Dermis blood vessel endothelial cell (primary cell): ENCODE measurements at regions not wholly inside any gene's neighbourhood (a gene's known extent, or its start where the extent isn't known, plus 50 kb on each side); places are given as distances from the start of the nearest gene placed in this dataset.

Experiments
- DNase-seq: peaks from one replicate; pipeline ENCODE4 v3.0.0; 2010

DNA sequence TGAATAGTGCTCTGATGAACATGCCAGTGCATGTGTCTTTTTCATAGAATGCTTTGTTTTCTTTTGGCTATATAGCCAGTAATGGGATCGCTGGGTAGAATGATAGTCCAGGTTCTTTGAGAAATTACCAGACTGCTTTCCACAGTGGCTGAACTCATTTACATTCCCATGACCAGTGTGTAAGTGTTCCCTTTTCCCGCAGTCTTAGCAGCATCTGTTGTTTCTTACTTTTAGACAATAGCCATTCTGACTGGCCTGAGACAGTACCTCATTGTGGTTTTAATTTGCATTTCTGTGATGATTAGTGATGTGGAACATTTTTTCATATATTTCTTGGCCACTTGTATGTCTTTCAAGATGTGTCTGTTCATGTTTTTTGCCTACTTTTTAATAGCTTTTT, 784.5 kb downstream of the USP25 start:
- DNase-seq, result no peak

DNA sequence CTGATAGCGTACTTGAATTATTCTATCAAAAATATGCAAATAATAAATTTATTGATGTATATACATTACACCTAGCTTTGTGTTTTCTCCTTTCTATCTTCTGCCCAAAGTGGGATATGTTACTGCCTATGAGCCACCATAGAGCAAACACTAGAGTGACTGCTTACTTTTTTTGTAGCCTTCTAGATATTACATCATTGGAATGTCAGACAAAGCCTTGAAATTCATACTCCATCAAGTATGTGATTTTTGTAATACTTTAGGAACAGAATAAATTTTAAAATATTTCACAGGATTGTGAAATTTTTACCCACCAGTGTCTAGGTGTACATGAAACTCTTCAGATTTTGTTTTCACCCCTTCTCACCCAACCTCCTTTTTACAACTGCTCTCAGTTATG, 787.6 kb downstream of the USP25 start:
- DNase-seq, result no peak

DNA sequence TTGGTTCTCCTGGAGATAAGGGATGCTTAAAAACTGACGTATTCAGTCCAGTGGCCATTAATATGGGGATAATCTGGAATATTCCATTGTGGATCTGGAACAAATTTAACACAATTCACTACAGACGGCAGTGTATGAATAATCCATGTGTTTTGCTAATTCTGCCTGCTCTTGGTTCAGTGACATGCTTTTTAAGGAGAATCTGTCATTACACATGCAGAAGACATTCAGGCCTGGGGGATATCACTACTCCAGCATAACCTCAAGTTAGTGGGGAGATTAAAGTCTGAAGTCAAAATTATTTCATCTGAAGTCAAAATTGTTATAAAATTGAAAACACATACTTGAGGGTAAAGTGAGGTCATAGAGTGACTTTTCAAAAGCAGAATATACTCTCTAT, 789.3 kb downstream of the USP25 start:
- no peak for DNase-seq

DNA sequence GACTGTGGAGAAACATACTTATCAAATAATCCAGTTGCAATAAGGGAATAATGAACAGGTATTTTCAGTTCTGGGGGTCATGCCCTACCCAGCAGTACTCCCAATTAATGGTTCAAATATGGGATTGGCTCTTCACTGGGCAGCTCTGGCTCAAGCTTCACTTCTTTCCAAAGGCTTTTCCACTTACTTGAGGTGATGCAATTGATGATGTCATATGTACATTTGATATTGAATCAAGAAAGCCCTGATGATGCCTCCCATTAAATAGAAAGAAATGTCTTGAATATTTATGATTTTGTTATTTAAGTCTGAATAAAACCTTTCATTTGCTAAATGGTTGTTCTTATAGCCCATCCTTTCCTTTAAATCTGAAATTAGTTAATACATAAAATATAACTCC, 789.9 kb downstream of the USP25 start:
- no peak for DNase-seq

DNA sequence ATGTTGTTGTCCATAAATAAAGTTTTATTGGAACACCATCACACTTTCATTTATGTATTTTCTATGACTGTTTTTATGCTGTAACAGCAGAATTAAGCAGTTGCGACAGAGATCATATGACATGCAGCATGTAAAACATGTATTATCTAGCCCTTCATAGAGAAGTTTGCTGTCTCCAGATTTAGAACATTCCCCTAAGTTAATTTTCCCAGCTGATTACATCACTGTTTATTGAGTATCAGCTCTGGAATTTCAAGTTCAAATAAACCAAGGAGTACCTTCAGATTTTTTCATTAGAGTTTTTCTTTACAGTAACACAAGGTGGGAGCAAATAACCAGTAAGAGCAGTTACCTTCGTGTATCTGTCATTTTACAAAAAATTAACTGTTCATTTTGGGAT, 792.8 kb downstream of the USP25 start:
- no peak for DNase-seq

DNA sequence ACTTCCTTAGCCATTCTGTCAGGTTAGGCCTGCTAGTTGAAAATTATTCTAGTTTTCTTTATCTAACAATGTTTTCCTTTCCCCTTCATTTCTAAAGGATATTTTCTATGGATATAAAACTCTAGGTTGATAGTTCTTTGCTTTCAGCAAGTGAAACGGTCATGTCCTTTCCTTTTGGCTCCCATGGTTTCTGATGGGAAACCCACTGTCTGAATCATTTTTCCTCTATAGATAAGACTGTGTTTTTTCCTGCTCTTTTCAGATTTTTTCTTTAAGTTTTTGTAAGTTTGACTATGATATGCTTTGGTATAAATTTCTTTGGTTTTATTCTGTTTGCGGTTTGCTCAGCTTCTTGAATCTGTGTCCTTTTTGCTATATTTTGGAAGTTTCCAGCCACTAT, 800.9 kb downstream of the USP25 start:
- DNase-seq, result peak; percentile 49

DNA sequence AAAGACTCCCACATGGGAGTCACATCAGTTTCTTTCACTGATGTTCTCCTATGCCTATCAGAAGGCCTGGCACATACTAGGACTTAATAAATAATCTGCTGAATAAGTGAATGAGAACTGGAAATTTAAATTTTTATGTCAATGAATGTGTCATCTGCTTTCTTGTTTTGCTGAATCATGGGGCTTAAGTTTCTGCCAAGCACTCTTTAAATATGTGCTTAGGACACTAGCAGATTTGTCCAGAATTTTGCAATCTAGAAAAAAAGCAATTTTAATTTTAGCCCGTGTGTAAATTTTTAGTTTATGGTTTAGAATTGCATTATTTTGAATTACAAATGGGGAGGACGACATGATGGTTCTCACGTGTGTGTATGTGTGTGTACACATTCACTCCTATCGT, 803.1 kb downstream of the USP25 start:
- DNase-seq, result no peak

DNA sequence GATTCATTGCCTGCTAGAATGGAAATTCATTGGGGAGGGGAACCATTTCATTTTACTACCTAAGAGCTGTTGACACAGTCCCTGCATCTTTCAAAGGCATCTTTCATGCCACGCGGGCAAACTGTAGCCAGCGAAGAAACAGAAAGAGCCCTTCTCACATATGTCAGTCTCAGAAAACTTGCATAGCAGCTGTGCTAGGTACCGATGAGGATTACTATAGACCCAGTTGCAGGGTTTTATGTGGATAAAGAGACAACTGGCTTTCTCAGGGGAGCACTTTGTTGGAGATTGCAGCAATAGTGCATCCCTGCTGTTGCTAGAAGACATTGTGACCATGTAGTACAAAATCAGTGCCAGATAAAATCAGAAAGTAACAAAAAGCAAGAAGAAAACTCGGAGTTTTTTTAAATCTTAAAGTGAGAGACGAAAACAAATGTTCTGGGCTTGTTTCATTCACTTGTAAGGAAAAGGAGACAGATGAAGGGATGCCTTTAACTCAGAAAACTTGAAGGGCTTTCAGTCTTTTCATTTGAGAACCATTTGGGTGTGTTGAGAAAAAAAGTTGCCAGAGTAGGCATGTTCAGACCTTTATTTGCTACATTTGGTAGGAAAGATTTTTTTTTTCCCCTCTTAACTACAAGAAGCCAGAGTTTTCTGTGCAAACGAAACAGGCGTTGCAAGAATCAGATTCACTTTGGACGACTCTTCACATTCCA, 804.1 kb downstream of the USP25 start:
- no peak for DNase-seq

DNA sequence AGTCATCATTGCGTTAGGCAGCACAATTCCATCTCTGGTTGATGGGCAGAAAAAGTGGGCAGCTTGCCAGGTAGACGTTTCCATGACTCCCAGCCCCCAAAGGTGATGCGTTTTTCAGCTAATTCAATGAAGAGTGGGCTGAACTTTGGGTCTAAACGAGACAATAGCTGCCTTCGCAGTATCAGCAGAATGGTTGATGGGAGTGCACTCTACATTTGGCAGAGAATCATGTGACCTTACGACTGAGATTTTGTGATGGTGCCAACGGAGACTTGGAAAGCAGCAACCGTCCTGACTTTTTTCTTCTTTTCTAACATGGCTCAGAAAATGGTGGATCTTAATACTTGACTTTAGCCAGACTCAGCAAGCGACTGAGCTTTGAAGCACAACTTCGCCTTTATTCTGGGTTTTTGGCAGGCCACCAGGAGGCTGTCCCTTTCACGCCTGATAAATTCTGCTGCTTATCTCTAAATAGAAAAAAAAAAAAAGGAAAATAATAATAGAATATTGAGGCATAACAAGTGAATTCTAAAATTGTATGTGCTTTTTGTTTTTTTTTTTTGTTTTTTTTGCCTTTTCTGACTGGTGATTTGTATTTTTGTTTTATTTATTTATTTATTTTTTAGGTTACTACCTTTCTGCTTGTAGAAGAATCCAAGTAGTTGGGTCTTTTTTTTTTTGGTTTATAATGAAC, 804.8 kb downstream of the USP25 start:
- DNase-seq, result peak; percentile 76

DNA sequence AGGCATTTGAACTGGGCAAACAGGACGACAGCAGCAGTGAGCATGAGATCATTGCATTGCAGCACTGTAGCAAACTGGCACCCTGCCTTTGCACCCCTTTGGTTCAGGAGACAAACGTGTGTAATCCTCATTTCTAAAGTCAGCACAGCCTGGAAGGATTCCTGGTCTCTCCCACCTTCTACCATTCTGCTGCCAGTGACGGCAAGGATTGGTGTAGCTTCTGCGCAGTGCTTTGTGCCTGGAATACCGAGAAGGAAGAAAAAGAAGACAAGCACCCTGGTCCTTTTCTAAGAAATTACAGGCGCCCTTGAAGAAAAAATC, 805.3 kb downstream of the USP25 start:
- DNase-seq, result peak; percentile 65

DNA sequence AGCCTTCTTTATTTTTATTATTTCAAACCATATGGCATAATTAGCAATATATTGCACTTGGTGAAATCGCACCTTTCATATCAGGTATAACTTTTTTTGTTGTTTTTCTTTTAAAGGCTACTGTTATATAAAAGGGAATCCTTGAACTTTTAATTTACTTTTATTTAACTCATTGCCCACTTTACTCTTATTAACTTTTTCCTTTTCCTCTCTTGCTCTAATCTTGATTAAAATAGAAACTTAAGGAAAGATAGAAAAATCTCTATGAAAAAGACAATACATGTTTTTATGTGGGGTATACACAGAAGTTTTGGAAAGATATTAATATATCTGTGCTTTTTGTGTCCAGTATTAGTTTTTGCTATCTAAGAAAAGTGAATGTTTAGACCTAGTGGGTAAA, 805.8 kb downstream of the USP25 start:
- DNase-seq, result no peak

DNA sequence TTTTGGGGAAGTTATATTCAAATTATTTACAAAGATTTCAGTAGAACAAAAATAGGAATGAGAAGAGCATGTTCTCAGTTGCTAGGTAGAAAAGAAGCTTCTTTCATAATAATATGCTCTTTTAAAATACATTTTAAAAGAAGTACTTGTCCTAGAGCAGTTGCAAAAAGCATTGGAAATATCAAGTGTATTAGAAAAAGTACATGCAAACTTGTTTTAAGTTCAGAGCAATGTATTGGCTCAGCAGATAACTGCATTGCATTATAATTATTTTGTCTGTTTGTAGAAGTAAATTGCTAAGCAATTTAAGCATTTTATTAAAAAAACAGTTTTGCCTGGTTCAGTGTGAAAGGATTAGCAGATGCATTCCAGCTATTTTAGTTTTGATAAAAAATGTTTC, 806.4 kb downstream of the USP25 start:
- no peak for DNase-seq

DNA sequence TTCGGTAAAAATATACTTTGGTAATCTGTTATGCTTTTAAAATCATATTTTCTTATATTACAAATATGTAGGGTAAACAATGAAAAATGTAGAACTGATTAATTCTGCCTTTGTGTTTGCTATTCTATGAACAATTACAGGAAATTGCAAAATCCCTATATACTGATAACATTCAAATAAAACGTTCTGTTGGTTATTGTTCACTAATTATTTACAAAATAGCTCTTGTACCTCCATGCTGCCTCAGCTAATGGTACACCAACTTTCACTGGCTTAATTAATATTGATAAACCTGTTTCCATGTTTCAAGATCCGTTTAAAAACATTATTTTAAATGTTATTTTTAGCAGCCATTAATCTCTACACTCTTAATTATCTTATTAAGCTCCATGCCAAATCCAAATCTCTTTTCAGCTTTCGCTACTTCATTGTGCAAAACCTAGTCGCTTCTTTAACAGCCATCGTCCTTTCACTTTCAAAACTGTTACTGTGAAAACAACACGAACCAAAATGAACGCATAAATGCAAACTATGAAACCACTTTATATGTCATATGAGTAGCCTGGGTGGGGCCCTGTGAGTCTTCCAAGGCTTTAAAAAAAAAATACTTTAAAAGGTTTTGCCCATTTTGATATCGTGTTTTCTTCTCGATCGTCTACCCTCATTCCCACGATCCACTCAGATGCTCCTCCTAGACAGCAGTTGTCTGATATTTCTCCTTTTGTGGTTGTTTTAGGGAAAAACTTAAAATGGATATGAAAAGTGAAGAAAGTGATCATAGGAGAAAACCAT, 807.1 kb downstream of the USP25 start:
- peak; percentile 64 for DNase-seq

DNA sequence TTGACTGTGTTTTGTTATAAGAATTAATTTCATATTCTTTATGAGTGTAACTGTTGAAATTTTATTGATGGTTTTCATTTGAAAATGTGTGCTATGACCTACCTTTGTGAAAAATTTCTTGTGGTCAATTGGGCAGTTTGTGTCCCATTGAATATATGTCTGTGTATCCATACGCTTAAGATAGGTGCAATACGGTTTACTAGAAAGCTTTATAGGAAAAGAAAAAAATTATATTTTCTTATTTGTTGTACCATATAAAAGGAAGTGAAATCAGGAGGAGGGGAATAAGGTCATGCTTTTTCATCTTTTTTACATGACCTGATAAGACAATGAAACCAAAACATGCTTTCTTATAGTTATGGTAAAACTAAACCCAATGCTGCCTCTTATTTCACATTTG, 807.7 kb downstream of the USP25 start:
- peak; percentile 26 for DNase-seq

DNA sequence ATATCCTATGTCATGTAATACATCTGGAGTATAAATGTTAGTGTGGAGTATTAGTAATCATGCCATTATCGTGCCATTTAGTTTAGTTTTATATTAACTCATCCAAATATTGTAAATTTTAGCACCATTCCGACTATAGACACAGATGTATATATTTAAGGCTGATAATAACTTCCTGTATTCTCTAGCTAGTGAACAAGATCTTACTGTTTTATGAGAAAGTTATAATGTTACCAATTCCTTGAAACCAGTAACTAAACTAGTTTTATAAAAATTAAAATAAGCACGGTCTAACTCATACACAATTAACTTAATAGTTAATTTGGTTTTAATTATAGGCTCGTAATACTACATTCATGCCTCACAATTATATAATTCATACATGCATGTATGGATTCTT, 808.6 kb downstream of the USP25 start:
- DNase-seq, result no peak

DNA sequence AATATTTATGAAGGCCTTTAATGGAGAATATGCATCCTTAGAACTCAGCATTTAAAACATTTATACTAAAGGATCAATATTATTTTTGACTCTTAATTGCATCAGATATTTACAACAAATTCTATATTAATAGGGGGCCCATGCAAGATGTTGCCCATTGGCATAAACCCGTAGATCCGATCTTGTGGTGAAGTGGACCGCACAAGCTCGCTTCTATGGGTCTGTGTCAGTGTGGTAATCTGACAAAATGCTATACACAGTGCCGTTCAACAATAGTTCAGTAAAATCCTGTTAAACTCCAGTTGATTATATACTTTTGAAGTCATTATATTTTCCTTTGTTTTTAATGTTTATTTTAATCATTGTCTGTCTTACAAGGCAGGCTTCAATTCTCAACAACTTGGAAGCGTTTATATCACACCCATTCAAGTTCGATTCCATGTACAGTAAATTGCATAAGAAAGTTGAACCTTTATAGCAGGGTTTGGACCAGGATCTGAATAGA, 809.2 kb downstream of the USP25 start:
- DNase-seq, result no peak

DNA sequence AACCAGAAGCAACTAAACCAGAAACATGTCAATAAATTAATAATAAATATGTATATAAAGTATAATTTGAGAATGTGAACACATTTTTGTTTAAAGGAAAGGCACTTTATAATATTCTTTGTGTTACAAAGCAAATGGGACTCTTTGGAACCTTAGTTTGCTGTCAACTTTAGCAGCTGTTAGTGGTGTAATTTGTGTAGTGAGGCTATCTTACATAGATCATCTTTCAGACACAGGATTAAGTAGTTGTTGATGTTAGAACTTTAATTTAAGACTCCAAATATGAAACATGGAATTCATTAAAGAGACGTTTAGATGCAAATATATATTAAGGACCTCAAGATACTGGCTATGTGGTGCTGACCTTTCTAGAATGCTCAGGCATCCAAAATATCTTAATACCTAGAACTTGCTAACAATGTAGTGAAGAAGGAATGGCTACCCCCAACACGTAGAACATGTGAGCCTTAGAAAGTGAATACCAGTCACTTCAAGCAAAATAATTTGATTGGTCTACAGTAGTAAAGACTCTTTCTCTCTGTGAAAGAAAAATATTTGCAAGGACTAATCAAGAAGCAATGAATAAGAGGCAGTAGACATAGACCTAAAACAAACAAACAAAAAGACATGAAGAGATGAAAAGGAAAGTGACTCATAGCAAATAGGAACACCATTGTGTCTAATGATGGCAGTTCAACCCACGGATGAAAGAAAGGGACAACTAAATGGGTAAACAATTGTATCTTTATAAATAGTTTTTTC, 811.4 kb downstream of the USP25 start:
- no peak for DNase-seq

DNA sequence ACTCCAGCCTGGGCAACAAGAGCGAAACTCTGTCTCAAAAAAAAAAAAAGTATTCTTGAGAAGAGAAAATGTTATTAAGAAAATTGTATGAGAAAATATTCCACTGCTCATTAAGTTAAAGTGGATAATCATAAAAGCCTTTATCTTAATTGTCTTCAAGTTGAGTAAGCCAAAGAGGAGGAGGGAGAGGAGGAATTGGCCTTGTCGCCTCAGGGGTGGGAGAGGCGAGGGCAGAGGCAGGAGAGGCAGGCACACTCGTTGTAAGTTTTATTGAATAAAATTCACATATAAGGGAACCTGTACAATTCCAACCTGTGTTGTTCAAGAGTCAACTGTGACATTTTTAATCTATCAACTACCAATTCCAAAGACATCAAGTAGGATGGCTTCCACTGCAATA, 820.3 kb downstream of the USP25 start:
- no peak for DNase-seq

DNA sequence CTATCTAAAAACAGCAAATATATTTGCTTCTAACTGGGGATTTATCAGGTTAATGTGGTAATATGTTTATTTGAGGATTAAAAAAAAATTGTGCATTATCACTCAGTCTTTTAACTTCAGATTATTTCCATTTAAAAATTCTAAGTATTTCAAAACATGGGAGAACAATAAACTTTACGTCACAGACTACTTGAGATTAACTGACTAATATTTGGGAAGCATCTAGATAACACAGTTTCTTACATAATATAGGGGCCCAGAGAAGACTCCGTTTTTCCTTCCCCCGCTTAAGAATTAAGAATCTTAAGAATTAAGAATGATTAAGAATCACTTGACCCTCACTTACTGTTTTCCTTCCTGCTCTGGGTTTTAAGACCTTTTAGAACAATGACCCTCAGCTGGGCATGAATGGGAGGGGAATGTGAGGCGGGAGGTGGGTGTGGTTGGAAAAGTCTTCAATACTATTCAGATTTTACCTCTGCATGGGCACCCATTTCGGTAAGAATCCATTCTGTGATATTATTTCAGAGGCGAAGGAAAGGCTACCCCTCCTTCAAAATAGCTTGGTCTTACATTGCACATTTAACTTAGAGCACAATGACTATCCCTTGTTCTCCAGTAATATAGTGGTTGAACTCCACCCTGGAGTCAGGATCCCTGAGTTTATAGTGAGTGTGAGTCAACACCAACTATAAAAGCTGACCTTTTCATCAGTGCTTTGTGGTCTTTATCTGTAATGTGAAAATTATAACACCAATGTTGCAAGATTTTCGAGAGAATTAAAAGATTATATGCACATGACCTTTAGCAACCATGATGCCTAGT, 821.3 kb downstream of the USP25 start:
- peak; percentile 68 for DNase-seq

DNA sequence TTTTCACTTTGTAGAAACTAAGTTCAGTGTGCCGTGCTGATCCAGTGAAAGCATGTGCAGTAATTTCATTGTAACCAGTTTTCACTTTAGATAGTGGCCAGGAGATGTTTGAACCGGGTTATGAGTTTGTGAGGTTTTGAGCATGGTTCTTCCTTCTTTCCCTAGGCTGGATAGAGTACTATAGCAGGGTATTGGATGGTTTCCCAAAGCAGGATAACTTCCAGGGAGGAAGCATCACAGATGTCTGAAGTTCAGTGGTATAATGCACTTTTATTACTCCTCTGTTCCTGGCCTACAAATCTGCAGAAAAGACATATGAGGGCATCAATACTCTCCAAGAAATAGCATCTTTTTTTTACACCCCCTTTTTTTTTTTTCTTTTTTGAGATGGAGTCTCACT, 823.1 kb downstream of the USP25 start:
- DNase-seq, result no peak

DNA sequence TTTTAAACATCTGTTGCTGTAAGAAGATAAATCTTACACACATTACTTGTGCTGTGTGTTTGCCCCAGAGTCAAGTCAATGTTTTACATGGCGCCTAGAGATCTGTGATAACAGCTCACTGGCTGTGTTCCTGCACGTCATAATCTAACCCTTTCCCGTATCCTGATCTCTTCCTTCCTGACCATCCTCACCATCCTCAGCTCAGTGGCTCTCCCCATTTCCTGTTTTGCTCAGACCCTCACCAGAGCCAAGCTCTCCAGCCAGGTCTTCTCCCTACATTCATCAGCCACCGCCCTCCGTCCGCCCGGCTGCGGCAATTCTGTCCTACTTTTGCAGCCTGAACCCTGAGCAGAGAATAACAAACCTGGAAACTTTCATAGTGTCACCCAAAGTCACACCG, 824.7 kb downstream of the USP25 start:
- peak; percentile 46 for DNase-seq

DNA sequence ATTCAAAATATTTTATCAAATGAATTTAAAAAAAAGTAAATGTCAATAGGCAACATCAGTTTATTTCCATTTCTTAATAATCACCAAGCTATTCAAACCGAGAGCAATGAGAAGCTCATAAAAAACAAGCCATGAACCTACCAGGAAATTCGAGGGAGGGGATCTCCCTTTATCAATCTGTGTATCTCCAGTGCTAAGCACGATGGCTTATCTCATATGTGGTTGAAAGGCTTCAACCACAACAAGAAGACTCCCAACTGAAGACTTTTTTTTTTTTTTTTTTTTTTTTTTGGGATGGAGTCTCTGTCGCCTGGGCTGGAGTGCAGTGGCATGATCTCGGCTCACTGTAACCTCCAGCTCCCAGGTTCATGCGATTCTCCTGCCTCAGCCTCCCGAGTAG, 833.3 kb downstream of the USP25 start:
- no peak for DNase-seq
